ENCODE measurements at regions not wholly inside any gene's neighbourhood (a gene's known extent, or its start where the extent isn't known, plus 50 kb on each side); places are given as distances from the start of the nearest gene placed in this dataset.

GRCh38 chr11:96707273-96707672, 317.5 kb downstream of the JRKL start:
- ATAC-seq (ENCODE audit: low read depth): no peak
- no peak for DNase-seq
- no peak overlapping the region for H3K9ac ChIP-seq (ENCODE audit: low read depth, low read length)
- BruUV-seq (replicated peaks): no TSS peak
- no peak overlapping the region for H3K4me3 ChIP-seq (ENCODE audit: insufficient read depth, low read depth, low read length)
- POLR2A ChIA-PET (ENCODE audit: unreplicated experiment): no interaction called here
- H3K23ac ChIP-seq (ENCODE audit: low read depth, low read length): no peak overlapping the region
- no peak overlapping the region for H3K4ac ChIP-seq (ENCODE audit: low read depth, low read length)
- H4K91ac ChIP-seq (ENCODE audit: insufficient read depth, low read depth, low read length): no peak overlapping the region
- no peaks in the 10 kb centered on the region for H3K36me3 ChIP-seq (ENCODE audit: control insufficient read depth, insufficient read depth, low read length)
- no peaks in the 10 kb centered on the region for H3K4me1 ChIP-seq (ENCODE audit: control insufficient read depth, insufficient read depth, low read length)
- H4K5ac ChIP-seq (ENCODE audit: low read depth, low read length): no peak overlapping the region
- TF ChIP-seq CHD1 (IDR thresholded peaks at IDR 0.05; ENCODE audit: low read depth, low read length): no peak
- no peak for TF ChIP-seq RAD21 (IDR thresholded peaks at IDR 0.05; ENCODE audit: low read length)
- TF ChIP-seq SMC3 (IDR thresholded peaks at IDR 0.05; ENCODE audit: low read depth, low read length): no peak
- no peak for TF ChIP-seq CEBPB (IDR thresholded peaks at IDR 0.05; ENCODE audit: low read depth, low read length)
- TF ChIP-seq ELK1 (IDR thresholded peaks at IDR 0.05; ENCODE audit: borderline replicate concordance, low read depth, low read length): no peak
- TF ChIP-seq NFE2L2 (IDR thresholded peaks at IDR 0.05; ENCODE audit: low read depth, low read length): no peak
- TF ChIP-seq MXI1 (IDR thresholded peaks at IDR 0.05; ENCODE audit: borderline replicate concordance, low read depth, low read length): no peak
- TF ChIP-seq CTCF (conservative IDR thresholded peaks at IDR 0.05; ENCODE audit: low read depth, low read length): no peak
- no peak for TF ChIP-seq RCOR1 (IDR thresholded peaks at IDR 0.05; ENCODE audit: insufficient replicate concordance, low read length)
- TF ChIP-seq POLR2A (IDR thresholded peaks at IDR 0.05; ENCODE audit: low read depth, low read length): no peak
- TF ChIP-seq MAZ (IDR thresholded peaks at IDR 0.05; ENCODE audit: borderline replicate concordance, low read depth, low read length): no peak
- TF ChIP-seq BHLHE40 (IDR thresholded peaks at IDR 0.05; ENCODE audit: low read depth, low read length): no peak
- no peak for TF ChIP-seq FOS (IDR thresholded peaks at IDR 0.05; ENCODE audit: low read depth, low read length)
- no peak overlapping the region for H3K18ac ChIP-seq (ENCODE audit: low read depth, low read length)
- no peak overlapping the region for H2AK9ac ChIP-seq (replicated peaks; ENCODE audit: low read depth, low read length, poor library complexity)
- no peak overlapping the region for H2BK15ac ChIP-seq (ENCODE audit: low read depth, low read length)
- H4K8ac ChIP-seq (ENCODE audit: low read depth in 2 of 2, low read length in 2 of 2): no peak overlapping the region
- H3K56ac ChIP-seq (ENCODE audit: extremely low read depth, insufficient read depth, low read length): no peak overlapping the region
- no peak overlapping the region for H3K27ac ChIP-seq (ENCODE audit: insufficient read depth, low read length)
- in situ Hi-C loops (cut with MboI; ENCODE audit: low sequenced_read_pairs): no loop called here
- H3K14ac ChIP-seq (replicated peaks; ENCODE audit: low read depth, low read length): no peak overlapping the region
- H2AFZ ChIP-seq (replicated peaks; ENCODE audit: low read length, poor library complexity): no peak overlapping the region
- H2BK5ac ChIP-seq (ENCODE audit: low read depth, low read length, poor library complexity, severe bottlenecking): no peak overlapping the region
- H3K9me1 ChIP-seq (ENCODE audit: insufficient read depth, low read length): no peaks in the 10 kb centered on the region
- H2BK120ac ChIP-seq (ENCODE audit: low read depth, low read length): no peak overlapping the region
- no peaks in the 10 kb centered on the region for H3K79me1 ChIP-seq (ENCODE audit: low read depth in 1 of 2, low read length in 2 of 2)
- no peak overlapping the region for H2BK20ac ChIP-seq (ENCODE audit: low read depth, low read length)
- no peaks in the 10 kb centered on the region for H3K9me3 ChIP-seq (ENCODE audit: control insufficient read depth, insufficient read depth, low read length)
- H3K4me2 ChIP-seq (ENCODE audit: low read depth, low read length): no peak overlapping the region
- H2AK5ac ChIP-seq (ENCODE audit: low read depth, low read length): no peak overlapping the region
- CTCF ChIA-PET: no interaction called here
- intact Hi-C loops (cut with micrococcal nuclease): no loop called here
- H4K20me1 ChIP-seq (ENCODE audit: insufficient read depth, low read length): no peaks in the 10 kb centered on the region
- no peaks in the 10 kb centered on the region for H3K27me3 ChIP-seq (ENCODE audit: control insufficient read depth, insufficient read depth, low read length)
- dilution Hi-C loops (cut with HindIII; ENCODE audit: low sequenced_read_pairs, unreplicated experiment): no loop called here

All from IMR-90 (cell line).